ENCODE measurements at regions not wholly inside any gene's neighbourhood (a gene's known extent, or its start where the extent isn't known, plus 50 kb on each side); places are given as distances from the start of the nearest gene placed in this dataset.

GRCh38 chr7:69196593-69196992, 401.7 kb upstream of the AUTS2 start:
- Histone ChIP-seq H2AK9ac (replicated peaks; ENCODE audit: low read depth, low read length, poor library complexity) (no peak overlapping the region), H2BK120ac (ENCODE audit: low read depth, low read length) (no peak overlapping the region), H2BK20ac (ENCODE audit: low read depth, low read length) (no peak overlapping the region), H3K4ac (ENCODE audit: low read depth, low read length) (no peak overlapping the region), H2BK5ac (ENCODE audit: low read depth, low read length, poor library complexity, severe bottlenecking) (no peak overlapping the region), H4K5ac (ENCODE audit: low read depth, low read length) (no peak overlapping the region), H3K23ac (ENCODE audit: low read depth, low read length) (no peak overlapping the region), H3K79me1 (ENCODE audit: low read depth in 1 of 2, low read length in 2 of 2) (no peaks in the 10 kb centered on the region), H2BK15ac (ENCODE audit: low read depth, low read length) (no peak overlapping the region), H3K56ac (ENCODE audit: extremely low read depth, insufficient read depth, low read length) (no peak overlapping the region), H3K36me3 (ENCODE audit: control insufficient read depth, insufficient read depth, low read length) (no peaks in the 10 kb centered on the region), H3K9me1 (ENCODE audit: insufficient read depth, low read length) (no peaks in the 10 kb centered on the region), H4K20me1 (ENCODE audit: insufficient read depth, low read length) (no peaks in the 10 kb centered on the region), H2AK5ac (ENCODE audit: low read depth, low read length) (no peak overlapping the region), H3K4me3 (ENCODE audit: insufficient read depth, low read depth, low read length) (no peak overlapping the region), H3K9ac (ENCODE audit: low read depth, low read length) (no peak overlapping the region), H2AFZ (replicated peaks; ENCODE audit: low read length, poor library complexity) (no peak overlapping the region), H4K91ac (ENCODE audit: insufficient read depth, low read depth, low read length) (no peak overlapping the region), H3K18ac (ENCODE audit: low read depth, low read length) (no peak overlapping the region), H4K8ac (ENCODE audit: low read depth in 2 of 2, low read length in 2 of 2) (no peak overlapping the region), H3K27me3 (ENCODE audit: control insufficient read depth, insufficient read depth, low read length) (no peaks in the 10 kb centered on the region), H3K4me2 (ENCODE audit: low read depth, low read length) (no peak overlapping the region), H3K9me3 (ENCODE audit: control insufficient read depth, insufficient read depth, low read length) (peaks cover 12% of the 10 kb centered on the region), H3K27ac (ENCODE audit: insufficient read depth, low read length) (no peak overlapping the region), H3K4me1 (ENCODE audit: control insufficient read depth, insufficient read depth, low read length) (no peaks in the 10 kb centered on the region), H3K14ac (replicated peaks; ENCODE audit: low read depth, low read length) (no peak overlapping the region)
- DNase-seq (no peak), ATAC-seq (ENCODE audit: low read depth) (no peak)
- ChIA-PET POLR2A (ENCODE audit: unreplicated experiment) (no interaction called here), CTCF (no interaction called here)
- no TSS peak for BruUV-seq (replicated peaks)
- dilution Hi-C loops (cut with HindIII; ENCODE audit: low sequenced_read_pairs, unreplicated experiment) (no loop called here), intact Hi-C loops (cut with micrococcal nuclease) (no loop called here), in situ Hi-C loops (cut with MboI; ENCODE audit: low sequenced_read_pairs) (no loop called here)
- no CpG with 5 or more reads among the region's 1 CpG for WGBS, 2 experiments (ENCODE audit: extremely low coverage in 2 of 2, insufficient read length in 1 of 2)
- TF ChIP-seq USF2 (IDR thresholded peaks at IDR 0.05; ENCODE audit: low read depth, low read length) (no peak), MAFK (IDR thresholded peaks at IDR 0.05; ENCODE audit: low read depth, low read length) (no peak), ELK1 (IDR thresholded peaks at IDR 0.05; ENCODE audit: borderline replicate concordance, low read depth, low read length) (no peak), CTCF (conservative IDR thresholded peaks at IDR 0.05; ENCODE audit: low read depth, low read length) (no peak), POLR2A (IDR thresholded peaks at IDR 0.05; ENCODE audit: low read depth, low read length) (no peak), MXI1 (IDR thresholded peaks at IDR 0.05; ENCODE audit: borderline replicate concordance, low read depth, low read length) (no peak), RCOR1 (IDR thresholded peaks at IDR 0.05; ENCODE audit: insufficient replicate concordance, low read length) (no peak), CHD1 (IDR thresholded peaks at IDR 0.05; ENCODE audit: low read depth, low read length) (no peak), FOS (IDR thresholded peaks at IDR 0.05; ENCODE audit: low read depth, low read length) (no peak), BHLHE40 (IDR thresholded peaks at IDR 0.05; ENCODE audit: low read depth, low read length) (no peak), MAZ (IDR thresholded peaks at IDR 0.05; ENCODE audit: borderline replicate concordance, low read depth, low read length) (no peak), CEBPB (IDR thresholded peaks at IDR 0.05; ENCODE audit: low read depth, low read length) (no peak), NFE2L2 (IDR thresholded peaks at IDR 0.05; ENCODE audit: low read depth, low read length) (no peak), RFX5 (IDR thresholded peaks at IDR 0.05; ENCODE audit: low read depth, low read length) (no peak), SMC3 (IDR thresholded peaks at IDR 0.05; ENCODE audit: low read depth, low read length) (no peak), RAD21 (IDR thresholded peaks at IDR 0.05; ENCODE audit: low read length) (no peak)

All from IMR-90 (cell line).